ENCODE measurements at regions not wholly inside any gene's neighbourhood (a gene's known extent, or its start where the extent isn't known, plus 50 kb on each side); places are given as distances from the start of the nearest gene placed in this dataset.

DNA sequence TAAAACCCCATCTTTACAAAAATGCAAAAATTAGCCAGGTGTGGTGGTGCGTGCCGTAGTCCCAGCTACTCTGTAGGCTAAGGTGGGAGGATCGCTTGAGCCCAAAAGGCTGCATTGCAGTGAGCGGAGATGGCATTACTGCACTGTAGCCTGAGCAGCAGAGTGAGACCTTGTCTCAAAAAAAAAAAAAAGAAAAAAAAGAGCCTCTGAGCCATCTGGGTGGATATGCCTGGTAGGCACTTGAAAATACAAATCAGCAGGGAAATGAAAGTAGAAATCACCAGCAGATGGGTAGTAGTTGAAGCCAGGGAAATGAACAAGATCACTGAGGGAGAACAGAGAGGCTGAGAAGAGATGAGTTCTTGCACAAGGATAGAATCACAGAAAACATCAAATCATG lies 131.0 kb upstream of the HMCN1 start:
- Histone ChIP-seq H3K9me2 (replicated peaks; ENCODE audit: insufficient read depth, low read length) (no peaks in the 10 kb centered on the region), H3K79me2 (ENCODE audit: low read length) (no peaks in the 10 kb centered on the region), H3K4me1 (ENCODE audit: low read length) (no peaks in the 10 kb centered on the region), H3K36me3 (replicated peaks; ENCODE audit: insufficient read depth, low read length) (no peaks in the 10 kb centered on the region), H3K4me3 (ENCODE audit: low read length) (no peak overlapping the region), H3K9me3 (replicated peaks; ENCODE audit: insufficient read depth, low read length) (no peaks in the 10 kb centered on the region), H3F3A (ENCODE audit: insufficient read depth, low read length) (no peaks in the 10 kb centered on the region), H3K4me2 (ENCODE audit: low read depth, low read length) (no peak overlapping the region), H4K20me1 (ENCODE audit: insufficient read depth, low read length) (no peaks in the 10 kb centered on the region), H3K9ac (ENCODE audit: low read length) (no peak overlapping the region), H3K27me3 (replicated peaks; ENCODE audit: insufficient read depth, low read length) (no peaks in the 10 kb centered on the region), H3K27ac (ENCODE audit: low read length) (no peak overlapping the region), H2AFZ (ENCODE audit: low read length) (no peak overlapping the region)
- TF ChIP-seq EZH2phosphoT487 (IDR thresholded peaks at IDR 0.05; ENCODE audit: low read length): no peak
- no peak for TF ChIP-seq CTCF (IDR thresholded peaks at IDR 0.05; ENCODE audit: low read length)
- DNase-seq: no peak

GRCh38 chr1:185601189-185601588 lies 133.0 kb upstream of the HMCN1 start:
- Histone ChIP-seq H3K9me3 (replicated peaks; ENCODE audit: insufficient read depth, low read length) (no peaks in the 10 kb centered on the region), H3K27ac (ENCODE audit: low read length) (no peak overlapping the region), H3K9ac (ENCODE audit: low read length) (no peak overlapping the region), H2AFZ (ENCODE audit: low read length) (no peak overlapping the region), H4K20me1 (ENCODE audit: insufficient read depth, low read length) (no peaks in the 10 kb centered on the region), H3K9me2 (replicated peaks; ENCODE audit: insufficient read depth, low read length) (no peaks in the 10 kb centered on the region), H3K27me3 (replicated peaks; ENCODE audit: insufficient read depth, low read length) (no peaks in the 10 kb centered on the region), H3F3A (ENCODE audit: insufficient read depth, low read length) (no peaks in the 10 kb centered on the region), H3K4me3 (ENCODE audit: low read length) (no peak overlapping the region), H3K36me3 (replicated peaks; ENCODE audit: insufficient read depth, low read length) (no peaks in the 10 kb centered on the region), H3K79me2 (ENCODE audit: low read length) (no peaks in the 10 kb centered on the region), H3K4me2 (ENCODE audit: low read depth, low read length) (no peak overlapping the region), H3K4me1 (ENCODE audit: low read length) (no peaks in the 10 kb centered on the region)
- no peak for DNase-seq
- TF ChIP-seq CTCF (IDR thresholded peaks at IDR 0.05; ENCODE audit: low read length): no peak
- no peak for TF ChIP-seq EZH2 (optimal IDR thresholded peaks at IDR 0.05; ENCODE audit: low read depth, low read length)
- no peak for TF ChIP-seq EZH2phosphoT487 (IDR thresholded peaks at IDR 0.05; ENCODE audit: low read length)

- no peak for DNase-seq
- Histone ChIP-seq H3K27ac (ENCODE audit: low read length) (no peak overlapping the region), H3K27me3 (replicated peaks; ENCODE audit: insufficient read depth, low read length) (no peaks in the 10 kb centered on the region), H3K9me2 (replicated peaks; ENCODE audit: insufficient read depth, low read length) (no peaks in the 10 kb centered on the region), H3K36me3 (replicated peaks; ENCODE audit: insufficient read depth, low read length) (no peaks in the 10 kb centered on the region), H3K4me1 (ENCODE audit: low read length) (no peaks in the 10 kb centered on the region), H2AFZ (ENCODE audit: low read length) (no peak overlapping the region), H3K9me3 (replicated peaks; ENCODE audit: insufficient read depth, low read length) (no peaks in the 10 kb centered on the region), H3K9ac (ENCODE audit: low read length) (no peak overlapping the region), H3K4me3 (ENCODE audit: low read length) (no peak overlapping the region), H3K79me2 (ENCODE audit: low read length) (no peaks in the 10 kb centered on the region), H3F3A (ENCODE audit: insufficient read depth, low read length) (no peaks in the 10 kb centered on the region), H4K20me1 (ENCODE audit: insufficient read depth, low read length) (no peaks in the 10 kb centered on the region), H3K4me2 (ENCODE audit: low read depth, low read length) (no peak overlapping the region)
- TF ChIP-seq EZH2phosphoT487 (IDR thresholded peaks at IDR 0.05; ENCODE audit: low read length) (no peak), EZH2 (optimal IDR thresholded peaks at IDR 0.05; ENCODE audit: low read depth, low read length) (no peak), CTCF (IDR thresholded peaks at IDR 0.05; ENCODE audit: low read length) (no peak)
These were observed 133.6 kb upstream of the HMCN1 start for GRCh38 chr1:185600641-185601040.
